ENCODE measurements at regions not wholly inside any gene's neighbourhood (a gene's known extent, or its start where the extent isn't known, plus 50 kb on each side); places are given as distances from the start of the nearest gene placed in this dataset.
"Not testable (repeated sequence)": the region's sequence is repeated elsewhere in the genome, so short reads cannot be mapped to it uniquely, and the experiment has no call there.

DNA sequence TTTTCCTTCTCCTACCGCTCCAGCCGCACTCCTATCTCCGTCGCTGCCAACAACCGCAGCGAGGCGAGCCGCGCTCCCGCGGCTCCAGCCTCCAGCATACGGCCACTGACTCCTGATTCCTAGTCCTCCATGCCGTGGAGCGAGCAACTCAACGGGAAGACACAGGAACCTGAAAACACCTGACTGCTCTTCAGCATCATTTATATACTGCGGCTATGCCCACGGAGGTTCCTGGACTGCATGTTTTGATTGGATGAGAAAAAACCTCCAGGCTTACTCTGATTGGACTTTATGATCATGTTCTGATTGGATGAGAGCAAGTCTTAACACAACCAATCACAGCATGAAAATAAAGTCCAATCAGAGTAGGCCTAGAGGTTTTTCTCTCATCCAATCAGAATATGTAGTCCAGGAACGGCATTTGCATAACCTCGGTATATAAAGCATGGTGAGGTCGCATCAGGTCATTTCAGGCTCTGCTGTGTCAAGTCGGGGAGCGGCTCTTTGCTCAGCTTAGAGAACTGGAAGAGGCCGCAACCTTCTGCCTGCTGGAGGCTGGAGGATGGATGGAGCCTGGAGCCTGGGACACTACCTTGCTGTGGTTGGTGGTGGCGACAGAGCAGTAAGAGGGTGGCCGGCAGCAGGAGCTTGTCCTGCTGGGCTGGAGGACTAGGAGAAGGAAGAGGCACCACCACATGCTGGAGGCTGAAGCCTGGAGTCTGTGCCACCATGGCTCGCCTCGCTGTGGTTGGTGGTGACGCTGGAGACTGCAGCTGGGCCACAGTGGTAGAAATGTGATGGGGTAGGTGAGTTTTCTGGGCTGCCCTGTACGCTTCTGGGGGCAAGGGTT, 204.6 kb upstream of the WSB1 start:
- TF ChIP-seq ZKSCAN1 (IDR thresholded peaks at IDR 0.05; ENCODE audit: low read depth, low read length) (peak; percentile 84), POLR2A (conservative IDR thresholded peaks at IDR 0.05) (peak; percentile 99), NFRKB (IDR thresholded peaks at IDR 0.05; ENCODE audit: low read depth) (peak; percentile 58), MEF2A (IDR thresholded peaks at IDR 0.05; ENCODE audit: control insufficient read depth, low read depth, low read length) (peak; percentile 2; the same call in 1 of the 2 replicates)
- TF ChIP-seq, protein P1, sequence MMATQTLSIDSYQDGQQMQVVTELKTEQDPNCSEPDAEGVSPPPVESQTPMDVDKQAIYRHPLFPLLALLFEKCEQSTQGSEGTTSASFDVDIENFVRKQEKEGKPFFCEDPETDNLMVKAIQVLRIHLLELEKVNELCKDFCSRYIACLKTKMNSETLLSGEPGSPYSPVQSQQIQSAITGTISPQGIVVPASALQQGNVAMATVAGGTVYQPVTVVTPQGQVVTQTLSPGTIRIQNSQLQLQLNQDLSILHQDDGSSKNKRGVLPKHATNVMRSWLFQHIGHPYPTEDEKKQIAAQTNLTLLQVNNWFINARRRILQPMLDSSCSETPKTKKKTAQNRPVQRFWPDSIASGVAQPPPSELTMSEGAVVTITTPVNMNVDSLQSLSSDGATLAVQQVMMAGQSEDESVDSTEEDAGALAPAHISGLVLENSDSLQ (IDR thresholded peaks at IDR 0.05) = not testable (repeated sequence)
- TF ChIP-seq, protein P2, sequence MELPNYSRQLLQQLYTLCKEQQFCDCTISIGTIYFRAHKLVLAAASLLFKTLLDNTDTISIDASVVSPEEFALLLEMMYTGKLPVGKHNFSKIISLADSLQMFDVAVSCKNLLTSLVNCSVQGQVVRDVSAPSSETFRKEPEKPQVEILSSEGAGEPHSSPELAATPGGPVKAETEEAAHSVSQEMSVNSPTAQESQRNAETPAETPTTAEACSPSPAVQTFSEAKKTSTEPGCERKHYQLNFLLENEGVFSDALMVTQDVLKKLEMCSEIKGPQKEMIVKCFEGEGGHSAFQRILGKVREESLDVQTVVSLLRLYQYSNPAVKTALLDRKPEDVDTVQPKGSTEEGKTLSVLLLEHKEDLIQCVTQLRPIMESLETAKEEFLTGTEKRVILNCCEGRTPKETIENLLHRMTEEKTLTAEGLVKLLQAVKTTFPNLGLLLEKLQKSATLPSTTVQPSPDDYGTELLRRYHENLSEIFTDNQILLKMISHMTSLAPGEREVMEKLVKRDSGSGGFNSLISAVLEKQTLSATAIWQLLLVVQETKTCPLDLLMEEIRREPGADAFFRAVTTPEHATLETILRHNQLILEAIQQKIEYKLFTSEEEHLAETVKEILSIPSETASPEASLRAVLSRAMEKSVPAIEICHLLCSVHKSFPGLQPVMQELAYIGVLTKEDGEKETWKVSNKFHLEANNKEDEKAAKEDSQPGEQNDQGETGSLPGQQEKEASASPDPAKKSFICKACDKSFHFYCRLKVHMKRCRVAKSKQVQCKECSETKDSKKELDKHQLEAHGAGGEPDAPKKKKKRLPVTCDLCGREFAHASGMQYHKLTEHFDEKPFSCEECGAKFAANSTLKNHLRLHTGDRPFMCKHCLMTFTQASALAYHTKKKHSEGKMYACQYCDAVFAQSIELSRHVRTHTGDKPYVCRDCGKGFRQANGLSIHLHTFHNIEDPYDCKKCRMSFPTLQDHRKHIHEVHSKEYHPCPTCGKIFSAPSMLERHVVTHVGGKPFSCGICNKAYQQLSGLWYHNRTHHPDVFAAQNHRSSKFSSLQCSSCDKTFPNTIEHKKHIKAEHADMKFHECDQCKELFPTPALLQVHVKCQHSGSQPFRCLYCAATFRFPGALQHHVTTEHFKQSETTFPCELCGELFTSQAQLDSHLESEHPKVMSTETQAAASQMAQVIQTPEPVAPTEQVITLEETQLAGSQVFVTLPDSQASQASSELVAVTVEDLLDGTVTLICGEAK (IDR thresholded peaks at IDR 0.05) = not testable (repeated sequence)
- TF ChIP-seq, protein P2 (CRISPR knock-in tag; IDR thresholded peaks at IDR 0.05) = peak; percentile 29; the same call in 1 of the 2 replicates
- TF ChIP-seq, protein P3, sequence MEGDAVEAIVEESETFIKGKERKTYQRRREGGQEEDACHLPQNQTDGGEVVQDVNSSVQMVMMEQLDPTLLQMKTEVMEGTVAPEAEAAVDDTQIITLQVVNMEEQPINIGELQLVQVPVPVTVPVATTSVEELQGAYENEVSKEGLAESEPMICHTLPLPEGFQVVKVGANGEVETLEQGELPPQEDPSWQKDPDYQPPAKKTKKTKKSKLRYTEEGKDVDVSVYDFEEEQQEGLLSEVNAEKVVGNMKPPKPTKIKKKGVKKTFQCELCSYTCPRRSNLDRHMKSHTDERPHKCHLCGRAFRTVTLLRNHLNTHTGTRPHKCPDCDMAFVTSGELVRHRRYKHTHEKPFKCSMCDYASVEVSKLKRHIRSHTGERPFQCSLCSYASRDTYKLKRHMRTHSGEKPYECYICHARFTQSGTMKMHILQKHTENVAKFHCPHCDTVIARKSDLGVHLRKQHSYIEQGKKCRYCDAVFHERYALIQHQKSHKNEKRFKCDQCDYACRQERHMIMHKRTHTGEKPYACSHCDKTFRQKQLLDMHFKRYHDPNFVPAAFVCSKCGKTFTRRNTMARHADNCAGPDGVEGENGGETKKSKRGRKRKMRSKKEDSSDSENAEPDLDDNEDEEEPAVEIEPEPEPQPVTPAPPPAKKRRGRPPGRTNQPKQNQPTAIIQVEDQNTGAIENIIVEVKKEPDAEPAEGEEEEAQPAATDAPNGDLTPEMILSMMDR (IDR thresholded peaks at IDR 0.05 in 2 of 3, conservative IDR thresholded peaks at IDR 0.05 in 1 of 3; ENCODE audit: insufficient read depth in 2 of 3, low read depth in 1 of 3, low read length in 3 of 3) = not testable (repeated sequence)
- TF ChIP-seq, protein P4, sequence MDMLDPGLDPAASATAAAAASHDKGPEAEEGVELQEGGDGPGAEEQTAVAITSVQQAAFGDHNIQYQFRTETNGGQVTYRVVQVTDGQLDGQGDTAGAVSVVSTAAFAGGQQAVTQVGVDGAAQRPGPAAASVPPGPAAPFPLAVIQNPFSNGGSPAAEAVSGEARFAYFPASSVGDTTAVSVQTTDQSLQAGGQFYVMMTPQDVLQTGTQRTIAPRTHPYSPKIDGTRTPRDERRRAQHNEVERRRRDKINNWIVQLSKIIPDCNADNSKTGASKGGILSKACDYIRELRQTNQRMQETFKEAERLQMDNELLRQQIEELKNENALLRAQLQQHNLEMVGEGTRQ (CRISPR knock-in tag; IDR thresholded peaks at IDR 0.05) = not testable (repeated sequence)
- not testable (repeated sequence) for TF ChIP-seq NUFIP1 (IDR thresholded peaks at IDR 0.05; ENCODE audit: partially characterized antibody); SAP30 (IDR thresholded peaks at IDR 0.05; ENCODE audit: borderline replicate concordance, insufficient read depth, low read depth, low read length, poor library complexity, severe bottlenecking); EZH2 (IDR thresholded peaks at IDR 0.05; ENCODE audit: borderline replicate concordance, low read depth, low read length)

Measured in K562 (cell line).